PC-3 (cell line): ENCODE measurements at regions not wholly inside any gene's neighbourhood (a gene's known extent, or its start where the extent isn't known, plus 50 kb on each side); places are given as distances from the start of the nearest gene placed in this dataset.

Experiments used
- ATAC-seq: fragments of 200-7000 bp; cut with Tn5 transposase; 2 replicates; pipeline ENCODE4 v1.9.1; 2020; ENCODE audit warnings: mild to moderate bottlenecking, moderate library complexity
- BruUV-seq: library from RNA; stranded (reverse); fragments of 400-500 nt; replicated peaks from 2 replicates; lab custom pipeline; 2021; lab: Mats Ljungman, UMichigan
- CTCF ChIA-PET: fragments of 300-600 bp; sonication (Branson Sonifier 250); formaldehyde crosslinking; loops from one replicate; lab custom pipeline; 2022; ENCODE audit warnings: antibody characterized with exemption; lab: Charles Lee
- POLR2A ChIA-PET: fragments of 300-600 bp; sonication (Branson Sonifier 250); formaldehyde crosslinking; loops from one replicate; lab custom pipeline; 2022; ENCODE audit warnings: antibody characterized with exemption; ENCODE audit not compliant: unreplicated experiment; lab: Charles Lee
- DNase-seq: peaks from one replicate; pipeline ENCODE4 v3.0.0-alpha.2; 2015
- H2AFZ ChIP-seq: fragments of 300-600 bp; sonication (generic); 2 replicates; pipeline ENCODE4 v1.6.0; 2016; ENCODE audit warnings: antibody characterized with exemption, low read length
- H3F3A ChIP-seq: fragments of 300-600 bp; sonication (generic); one replicate; pipeline ENCODE4 v1.6.0; 2017; ENCODE audit warnings: antibody characterized with exemption, low read length, control low read depth, mild to moderate bottlenecking; ENCODE audit not compliant: unreplicated experiment
- H3K27ac ChIP-seq: fragments of 300-600 bp; sonication (generic); 2 replicates; pipeline ENCODE4 v1.5.1; 2016; ENCODE audit warnings: mild to moderate bottlenecking, low read length
- H3K27me3 ChIP-seq: fragments of 300-600 bp; sonication (generic); 2 replicates; pipeline ENCODE4 v1.6.1; 2016; ENCODE audit warnings: low read length, mixed read lengths
- H3K36me3 ChIP-seq: fragments of 300-600 bp; sonication (generic); 2 replicates; pipeline ENCODE4 v1.6.1; 2016; ENCODE audit warnings: low read depth, mixed run types, low read length, mixed read lengths
- H3K4me1 ChIP-seq: fragments of 300-600 bp; sonication (generic); 2 replicates; pipeline ENCODE4 v1.5.1; 2016; ENCODE audit warnings: low read length; ENCODE audit not compliant: insufficient read depth
- H3K4me2 ChIP-seq: fragments of 300-600 bp; sonication (generic); 2 replicates; pipeline ENCODE4 v1.6.0; 2016; ENCODE audit warnings: low read length
- H3K4me3 ChIP-seq: fragments of 300-600 bp; sonication (generic); 2 replicates; pipeline ENCODE4 v1.5.1; 2016; ENCODE audit warnings: mild to moderate bottlenecking, low read length, mixed read lengths
- H3K79me2 ChIP-seq: fragments of 300-600 bp; sonication (generic); 2 replicates; pipeline ENCODE4 v1.6.1; 2017; ENCODE audit warnings: low read length, mixed read lengths
- H3K9ac ChIP-seq: fragments of 300-600 bp; sonication (generic); 2 replicates; pipeline ENCODE4 v1.6.0; 2016; ENCODE audit warnings: mild to moderate bottlenecking, low read length
- H3K9me2 ChIP-seq: fragments of 300-600 bp; sonication (generic); replicated peaks from 2 replicates; pipeline ENCODE4 v1.6.1; 2016; ENCODE audit warnings: mixed run types, low read length, mixed read lengths
- H3K9me3 ChIP-seq: fragments of 300-600 bp; sonication (generic); 2 replicates; pipeline ENCODE4 v1.6.1; 2016; ENCODE audit warnings: low read length, mixed read lengths
- H4K20me1 ChIP-seq: fragments of 300-600 bp; sonication (generic); 2 replicates; pipeline ENCODE4 v1.6.1; 2016; ENCODE audit warnings: low read length, mixed read lengths
- EZH2 ChIP-seq: fragments of 300-600 bp; sonication (generic); IDR thresholded peaks from one replicate; pipeline ENCODE4 v1.6.1; 2017; ENCODE audit warnings: antibody characterized with exemption, mild to moderate bottlenecking, low read length; ENCODE audit not compliant: unreplicated experiment
- EZH2phosphoT487 ChIP-seq: fragments of 300-600 bp; sonication (generic); IDR thresholded peaks from 2 replicates; pipeline ENCODE4 v1.6.1; 2018; ENCODE audit warnings: mild to moderate bottlenecking, antibody characterized with exemption, low read length, borderline replicate concordance
- intact Hi-C: fragments of 100-400 bp; cut with micrococcal nuclease; formaldehyde crosslinking; loops from 2 replicates; pipeline ENCODE4 v1.9.0; 2023
- TF ChIP-seq, protein P1 (sequence below): fragments of 300-600 bp; sonication (generic); conservative IDR thresholded peaks from 2 replicates; pipeline ENCODE4 v1.5.1; 2017; ENCODE audit warnings: antibody characterized with exemption, low read depth, mild to moderate bottlenecking, low read length

DNA sequence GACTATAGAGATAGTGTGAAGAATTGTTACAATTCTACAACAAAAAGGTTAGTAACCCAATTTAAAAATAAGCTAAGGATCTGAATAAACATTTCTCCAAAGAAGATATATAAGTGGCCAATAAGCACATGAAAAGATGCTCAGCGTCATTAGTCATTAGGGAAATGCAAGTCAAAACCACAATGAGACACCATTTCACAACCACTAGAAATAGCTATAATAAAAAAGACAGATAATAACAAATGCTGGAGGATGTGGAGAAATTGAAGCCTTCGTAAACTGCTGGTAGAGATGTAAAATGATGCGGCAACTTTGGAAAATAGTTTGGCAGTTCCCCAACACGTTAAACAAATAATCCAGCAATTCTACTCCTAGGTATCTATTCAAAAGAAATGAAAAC lies 366.5 kb upstream of the POU3F3 start:
- H2AFZ ChIP-seq, result no peak overlapping the region
- TF ChIP-seq EZH2 (no peak), EZH2phosphoT487 (no peak)
- TF ChIP-seq, protein P1, sequence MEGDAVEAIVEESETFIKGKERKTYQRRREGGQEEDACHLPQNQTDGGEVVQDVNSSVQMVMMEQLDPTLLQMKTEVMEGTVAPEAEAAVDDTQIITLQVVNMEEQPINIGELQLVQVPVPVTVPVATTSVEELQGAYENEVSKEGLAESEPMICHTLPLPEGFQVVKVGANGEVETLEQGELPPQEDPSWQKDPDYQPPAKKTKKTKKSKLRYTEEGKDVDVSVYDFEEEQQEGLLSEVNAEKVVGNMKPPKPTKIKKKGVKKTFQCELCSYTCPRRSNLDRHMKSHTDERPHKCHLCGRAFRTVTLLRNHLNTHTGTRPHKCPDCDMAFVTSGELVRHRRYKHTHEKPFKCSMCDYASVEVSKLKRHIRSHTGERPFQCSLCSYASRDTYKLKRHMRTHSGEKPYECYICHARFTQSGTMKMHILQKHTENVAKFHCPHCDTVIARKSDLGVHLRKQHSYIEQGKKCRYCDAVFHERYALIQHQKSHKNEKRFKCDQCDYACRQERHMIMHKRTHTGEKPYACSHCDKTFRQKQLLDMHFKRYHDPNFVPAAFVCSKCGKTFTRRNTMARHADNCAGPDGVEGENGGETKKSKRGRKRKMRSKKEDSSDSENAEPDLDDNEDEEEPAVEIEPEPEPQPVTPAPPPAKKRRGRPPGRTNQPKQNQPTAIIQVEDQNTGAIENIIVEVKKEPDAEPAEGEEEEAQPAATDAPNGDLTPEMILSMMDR, result no peak
- H3K27ac ChIP-seq, result no peak overlapping the region
- ChIA-PET CTCF (no interaction called here), POLR2A (no interaction called here)
- BruUV-seq, result no TSS peak
- H3K4me3 ChIP-seq, result no peak overlapping the region
- H3F3A ChIP-seq, result no peaks in the 10 kb centered on the region
- no peaks in the 10 kb centered on the region for H3K4me1 ChIP-seq
- intact Hi-C loops, result no loop called here
- no peaks in the 10 kb centered on the region for H3K9me2 ChIP-seq
- H3K4me2 ChIP-seq, result no peak overlapping the region
- ATAC-seq (no peak), DNase-seq (peak; percentile 5)
- no peak overlapping the region for H3K9ac ChIP-seq
- no peaks in the 10 kb centered on the region for H3K36me3 ChIP-seq
- H3K79me2 ChIP-seq, result no peaks in the 10 kb centered on the region
- no peaks in the 10 kb centered on the region for H4K20me1 ChIP-seq
- peaks cover 31% of the 10 kb centered on the region; the same call in 1 of the 2 replicates for H3K27me3 ChIP-seq
- H3K9me3 ChIP-seq, result no peaks in the 10 kb centered on the region

DNA sequence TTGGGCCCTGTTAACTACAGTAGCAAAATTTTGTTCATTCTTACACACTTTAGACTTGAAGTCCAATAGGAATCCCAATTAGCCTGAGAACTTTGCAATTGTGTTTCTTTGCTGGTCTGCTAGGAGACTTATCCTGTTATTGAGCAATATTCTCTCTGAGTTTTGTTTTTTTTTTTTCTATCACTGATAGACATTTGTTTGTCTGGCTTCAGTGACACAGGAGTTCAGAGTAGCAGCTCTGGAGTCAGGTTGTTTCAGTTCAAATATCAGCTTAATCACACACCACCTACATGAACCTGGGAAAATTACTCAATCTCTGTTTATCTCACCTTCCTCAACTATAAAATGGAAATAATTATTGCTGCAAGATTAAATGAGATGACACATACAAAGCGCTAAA lies 360.2 kb upstream of the POU3F3 start:
- no peaks in the 10 kb centered on the region for H3K9me3 ChIP-seq
- H3K4me1 ChIP-seq, result no peaks in the 10 kb centered on the region
- no peak overlapping the region for H3K4me3 ChIP-seq
- no peaks in the 10 kb centered on the region for H3K79me2 ChIP-seq
- H3K27ac ChIP-seq, result no peak overlapping the region
- TF ChIP-seq EZH2 (no peak), EZH2phosphoT487 (no peak)
- TF ChIP-seq, protein P1, result no peak
- H3F3A ChIP-seq, result no peaks in the 10 kb centered on the region
- H3K9me2 ChIP-seq, result no peaks in the 10 kb centered on the region
- H3K4me2 ChIP-seq, result no peak overlapping the region
- H2AFZ ChIP-seq, result no peak overlapping the region
- H3K9ac ChIP-seq, result no peak overlapping the region
- no peaks in the 10 kb centered on the region for H4K20me1 ChIP-seq
- H3K27me3 ChIP-seq, result 0 out of 2 replicates have a peak, but pooled peaks cover 2% of the 10 kb centered on the region
- intact Hi-C loops, result no loop called here
- POLR2A ChIA-PET, result no interaction called here
- CTCF ChIA-PET, result no interaction called here
- no TSS peak for BruUV-seq
- no peak for ATAC-seq
- no peak for DNase-seq
- no peaks in the 10 kb centered on the region for H3K36me3 ChIP-seq

DNA sequence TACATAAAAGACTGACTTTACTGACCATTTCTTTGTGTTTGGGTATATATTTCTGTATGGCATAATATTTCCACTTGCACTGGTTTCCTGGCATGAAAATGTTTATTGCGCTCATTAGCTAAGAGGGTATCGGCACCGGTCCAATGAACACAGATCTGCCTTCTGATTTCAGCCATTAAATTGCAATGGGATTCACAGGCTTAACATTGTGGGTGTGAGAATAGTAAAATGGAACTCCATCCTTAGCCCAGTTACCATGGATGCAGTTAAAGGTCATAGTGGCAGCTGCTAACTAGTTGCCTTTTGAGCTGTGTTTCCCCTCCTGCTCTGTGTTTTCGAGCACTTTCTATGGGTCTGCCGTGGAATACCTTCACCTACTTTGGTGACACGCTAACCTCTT lies 352.6 kb upstream of the POU3F3 start:
- intact Hi-C loops, result no loop called here
- Histone ChIP-seq H4K20me1 (no peaks in the 10 kb centered on the region), H3K9ac (no peak overlapping the region), H3K4me2 (no peak overlapping the region), H3K79me2 (no peaks in the 10 kb centered on the region), H3F3A (no peaks in the 10 kb centered on the region), H3K27me3 (peaks cover 52% of the 10 kb centered on the region), H3K9me3 (no peaks in the 10 kb centered on the region), H3K27ac (no peak overlapping the region), H2AFZ (no peak overlapping the region), H3K9me2 (no peaks in the 10 kb centered on the region), H3K4me1 (no peaks in the 10 kb centered on the region), H3K4me3 (no peak overlapping the region), H3K36me3 (no peaks in the 10 kb centered on the region)
- no peak for TF ChIP-seq EZH2
- TF ChIP-seq EZH2phosphoT487, result no peak
- TF ChIP-seq, protein P1, result no peak
- no peak for DNase-seq
- CTCF ChIA-PET, result no interaction called here
- POLR2A ChIA-PET, result no interaction called here
- BruUV-seq, result no TSS peak
- no peak for ATAC-seq
